UCSD-AML1 (cell line): ENCODE measurements at regions not wholly inside any gene's neighbourhood (a gene's known extent, or its start where the extent isn't known, plus 50 kb on each side); places are given as distances from the start of the nearest gene placed in this dataset.
"Not testable (repeated sequence)": the region's sequence is repeated elsewhere in the genome, so short reads cannot be mapped to it uniquely, and the experiment has no call there.

Experiments
- DNase-seq: peaks from one replicate; lab custom pipeline; 2025; ENCODE audit not compliant: unreplicated experiment; lab: John Stamatoyannopoulos, UW

DNA sequence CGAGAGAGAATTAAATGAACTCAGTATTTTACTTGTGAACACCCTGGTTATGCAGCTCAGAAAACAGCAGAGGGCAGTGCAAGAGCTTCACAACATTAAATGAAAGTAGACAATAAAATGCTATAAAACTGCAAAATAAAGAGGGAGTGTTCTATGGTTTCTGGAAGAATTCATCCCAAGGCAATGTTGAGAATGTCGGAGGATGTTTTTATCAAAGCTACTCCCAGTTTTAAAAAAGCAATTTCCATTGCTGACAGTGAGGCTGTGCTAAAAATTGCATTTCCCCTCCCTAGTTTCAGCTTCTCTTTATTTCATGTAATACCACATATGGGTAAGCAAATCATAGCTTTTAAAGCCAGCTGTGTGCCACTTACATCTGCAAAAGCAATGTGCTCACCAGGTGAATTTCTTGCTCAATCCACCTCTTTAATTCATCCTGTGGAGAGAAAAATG is 296.8 kb downstream of the RAB38 start:
- no peak for DNase-seq

DNA sequence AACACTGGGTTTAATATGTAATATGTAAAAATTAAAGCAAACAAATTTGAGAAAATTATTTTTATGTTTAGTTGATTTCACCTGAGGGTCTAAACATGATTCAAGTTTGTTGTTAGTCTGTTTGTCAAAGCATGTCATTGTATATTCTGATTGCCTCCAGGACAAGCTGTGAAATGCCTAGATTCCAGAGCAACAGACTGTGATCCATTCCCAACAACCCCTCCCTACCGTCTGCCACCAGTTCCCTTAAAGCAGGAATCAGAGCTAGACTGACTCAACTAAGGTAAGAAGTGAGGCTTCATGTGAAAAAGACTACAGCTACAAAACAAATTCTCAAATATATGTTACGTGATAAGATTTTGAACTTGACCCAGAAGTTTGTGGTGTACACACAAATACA is 304.2 kb downstream of the RAB38 start:
- DNase-seq = no peak

DNA sequence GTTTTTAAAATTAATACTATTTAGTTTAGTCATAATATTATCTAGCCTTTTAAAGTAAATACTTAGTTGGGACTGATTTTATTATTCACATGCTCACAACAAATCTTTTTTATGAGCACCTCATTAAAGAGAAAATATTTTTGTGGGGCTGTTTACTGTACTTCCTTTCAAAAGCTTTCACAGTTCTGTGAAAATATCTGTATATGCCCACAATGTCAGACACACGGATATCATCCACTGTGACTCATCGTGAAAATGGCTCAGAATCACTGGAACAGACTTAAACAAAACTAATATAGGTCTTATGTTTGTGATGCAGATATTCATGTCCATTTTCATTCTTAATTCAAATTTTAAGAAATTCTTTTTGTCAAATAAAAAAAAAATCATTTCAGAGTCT is 305.2 kb downstream of the RAB38 start:
- DNase-seq = no peak

DNA sequence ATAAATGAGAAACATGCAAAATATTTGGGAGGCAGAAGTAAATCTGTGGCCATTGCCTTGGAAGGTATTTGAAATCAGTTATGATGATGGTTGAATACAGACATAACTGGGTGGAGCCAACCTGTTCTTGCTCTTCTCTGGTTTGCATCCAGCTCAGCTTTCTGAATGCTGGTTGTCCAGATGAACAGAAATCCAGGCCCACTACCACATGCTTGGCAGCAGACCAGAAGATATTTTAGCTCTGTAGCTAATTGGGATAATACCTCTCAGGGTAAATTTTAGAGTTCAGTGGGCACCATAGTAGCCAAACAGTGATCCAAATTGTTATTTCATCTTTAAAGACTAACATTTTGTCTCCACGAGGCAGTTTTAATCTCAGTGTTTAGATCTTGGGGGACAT is 308.3 kb downstream of the RAB38 start:
- DNase-seq = no peak

DNA sequence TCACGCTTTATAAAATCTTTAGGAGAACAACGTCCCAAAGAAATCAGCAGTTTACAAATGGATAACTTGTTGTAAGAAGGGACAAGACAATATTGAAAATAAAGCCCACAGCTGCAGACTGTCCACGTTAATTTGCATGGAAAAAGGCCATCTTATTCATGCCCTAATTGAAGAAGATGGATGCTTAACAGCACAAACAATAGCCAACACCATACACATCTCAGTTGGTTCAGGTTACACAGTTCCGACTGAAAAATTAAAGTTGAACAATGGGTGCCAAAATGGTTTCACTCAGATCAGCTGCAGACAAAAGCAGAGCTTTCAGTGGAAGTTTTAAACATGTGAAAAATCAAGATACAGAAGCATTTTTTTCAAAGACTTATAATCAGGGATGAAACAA is 314.2 kb downstream of the RAB38 start:
- no peak for DNase-seq

DNA sequence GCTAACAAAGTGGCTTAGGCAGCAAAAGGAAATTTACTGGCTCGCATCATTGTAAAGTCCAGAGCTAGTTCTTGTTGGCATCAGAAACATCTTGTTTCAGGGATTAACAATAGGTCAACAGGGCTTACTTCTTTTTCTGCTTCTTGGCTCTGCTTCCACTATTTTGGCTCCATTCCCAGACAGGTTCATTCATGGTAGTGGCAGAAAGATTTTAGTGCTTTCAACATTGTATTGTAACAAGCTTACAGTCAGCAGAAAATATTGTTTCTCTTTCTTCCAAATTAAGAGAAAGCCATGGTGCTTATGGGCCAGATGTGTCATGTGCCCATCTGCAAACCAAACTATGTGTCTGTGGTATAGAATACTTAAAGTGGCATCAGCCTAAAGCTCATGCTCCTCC is 315.6 kb downstream of the RAB38 start:
- no peak for DNase-seq

DNA sequence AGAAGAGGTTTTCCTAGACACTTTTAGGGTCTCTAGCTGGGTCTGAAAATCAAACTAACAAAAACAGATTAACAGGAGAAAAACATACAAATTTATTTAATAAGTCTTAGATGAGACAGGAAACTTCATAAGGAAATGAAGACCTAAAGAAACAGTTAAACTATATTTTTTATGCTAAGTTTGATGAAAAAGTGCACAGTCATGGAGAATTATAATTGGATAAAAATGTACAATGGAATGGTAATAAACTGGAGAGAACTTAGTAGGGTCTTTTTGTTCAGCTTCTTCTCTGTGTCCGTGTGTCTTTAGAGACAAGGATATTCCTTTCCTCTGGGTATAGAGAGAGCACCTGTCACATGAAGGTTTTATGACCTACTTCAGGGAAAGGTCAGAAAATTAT is 323.4 kb downstream of the RAB38 start:
- no peak for DNase-seq

DNA sequence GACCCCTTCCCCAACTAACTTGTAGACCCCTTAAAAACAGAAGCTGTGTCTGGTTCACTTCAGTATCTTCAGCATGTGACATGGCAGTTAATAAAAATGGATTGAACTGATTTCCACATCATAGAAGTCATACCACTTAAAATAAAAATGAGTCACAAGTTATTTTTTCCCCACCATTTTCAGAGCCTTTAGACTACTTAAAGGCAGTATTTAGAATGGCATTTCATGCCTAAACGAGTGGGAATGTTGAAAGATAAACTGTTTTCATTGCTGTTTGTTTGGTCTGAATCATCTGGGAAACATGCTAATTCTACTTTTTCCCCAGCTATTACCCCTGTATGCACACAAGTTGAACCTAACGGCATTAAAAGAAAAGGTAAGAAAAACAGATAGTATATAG is 324.0 kb downstream of the RAB38 start:
- DNase-seq = no peak

DNA sequence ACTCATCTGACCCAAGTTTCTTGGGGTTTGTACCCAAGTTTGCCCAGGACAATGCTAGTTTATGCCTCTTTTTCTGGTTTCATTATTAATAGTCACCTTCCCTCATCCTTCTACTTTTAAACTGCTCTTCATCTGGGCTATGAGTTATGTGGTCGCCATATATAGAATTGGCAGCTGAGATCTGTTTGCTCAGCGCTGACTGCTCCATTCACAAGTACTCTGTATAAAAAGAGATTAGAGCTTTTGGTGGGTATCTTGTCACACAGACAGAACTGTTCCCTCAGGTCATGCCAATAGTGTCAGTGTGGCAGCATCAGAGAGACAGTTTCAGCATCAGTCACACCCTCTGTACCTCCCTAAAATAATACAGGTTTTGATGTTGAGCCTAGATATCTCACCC is 326.0 kb downstream of the RAB38 start:
- no peak for DNase-seq

DNA sequence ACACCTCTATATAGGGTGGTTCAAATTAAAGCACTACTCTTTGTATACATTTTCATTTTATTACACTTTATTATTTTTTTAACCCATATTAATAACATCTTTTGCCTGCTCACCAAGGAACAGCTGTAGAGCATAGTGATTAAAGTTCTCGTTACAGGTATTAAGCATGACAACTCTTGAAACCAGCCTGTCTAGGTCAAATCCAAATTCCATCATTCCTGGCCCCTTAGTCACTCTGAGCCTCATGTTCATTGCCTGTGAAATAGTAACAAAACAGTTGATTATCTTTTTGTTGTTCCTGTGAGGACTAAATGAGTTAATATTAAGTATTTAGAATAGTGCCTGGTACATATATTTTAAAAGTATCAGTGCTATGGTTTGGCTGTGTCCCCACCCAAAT is 334.5 kb downstream of the RAB38 start:
- no peak for DNase-seq

DNA sequence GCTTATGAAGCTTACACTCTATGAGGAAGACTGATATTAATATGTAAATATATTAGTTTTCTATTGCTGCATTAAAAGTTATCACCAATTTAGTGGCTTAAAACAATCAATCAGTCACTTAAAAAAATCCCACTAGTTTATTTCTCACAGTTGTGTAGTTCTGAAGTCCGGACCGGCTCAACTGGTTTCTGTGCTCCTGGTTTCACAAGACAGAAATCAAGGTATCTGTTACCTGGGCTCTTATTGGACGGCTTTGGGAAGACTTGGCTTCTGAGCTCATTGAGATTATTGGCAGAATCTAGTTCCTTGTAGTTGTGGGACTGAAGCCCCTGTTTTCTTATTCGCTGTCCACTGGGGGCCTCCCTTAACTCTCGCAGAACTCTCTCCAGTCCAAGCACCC is 343.0 kb downstream of the RAB38 start:
- DNase-seq = no peak

DNA sequence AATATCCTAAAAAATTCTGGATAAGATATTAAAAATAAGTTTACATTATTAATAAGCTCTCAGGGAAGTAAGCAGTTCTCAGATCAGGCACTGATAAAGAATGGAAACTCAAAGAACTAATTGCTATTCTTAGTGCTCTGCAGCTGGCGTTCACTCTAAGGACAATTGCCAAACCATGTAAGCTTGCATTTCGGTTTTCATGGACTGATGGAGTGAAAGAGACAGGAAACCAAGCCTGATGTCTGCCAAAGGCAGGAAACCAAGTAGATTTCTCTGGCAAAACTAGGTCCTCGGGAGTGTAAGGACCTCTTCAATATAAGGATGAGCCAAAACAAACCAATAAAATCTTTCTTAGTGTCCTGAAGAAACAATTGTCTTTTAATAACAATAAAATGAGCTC is 355.2 kb downstream of the RAB38 start:
- no peak for DNase-seq

DNA sequence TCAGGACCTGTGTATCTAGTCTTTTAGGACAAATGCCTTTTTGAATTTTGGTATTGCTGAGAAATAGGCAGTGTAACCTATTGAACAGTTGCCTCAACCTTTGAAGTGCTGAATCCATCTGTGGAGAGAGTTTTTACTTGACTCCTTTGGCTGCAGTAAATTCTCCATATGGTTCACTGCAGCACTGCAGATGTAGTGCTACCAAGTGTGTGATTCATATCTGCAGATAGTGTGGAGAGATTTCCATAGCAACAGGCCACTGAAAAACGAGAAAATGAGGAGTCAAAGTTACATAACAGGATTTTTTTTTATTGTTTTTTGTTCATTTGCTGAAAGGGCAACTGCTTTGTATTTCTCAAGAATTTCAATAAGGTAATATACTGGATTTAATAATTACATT is 356.1 kb downstream of the RAB38 start:
- no peak for DNase-seq

DNA sequence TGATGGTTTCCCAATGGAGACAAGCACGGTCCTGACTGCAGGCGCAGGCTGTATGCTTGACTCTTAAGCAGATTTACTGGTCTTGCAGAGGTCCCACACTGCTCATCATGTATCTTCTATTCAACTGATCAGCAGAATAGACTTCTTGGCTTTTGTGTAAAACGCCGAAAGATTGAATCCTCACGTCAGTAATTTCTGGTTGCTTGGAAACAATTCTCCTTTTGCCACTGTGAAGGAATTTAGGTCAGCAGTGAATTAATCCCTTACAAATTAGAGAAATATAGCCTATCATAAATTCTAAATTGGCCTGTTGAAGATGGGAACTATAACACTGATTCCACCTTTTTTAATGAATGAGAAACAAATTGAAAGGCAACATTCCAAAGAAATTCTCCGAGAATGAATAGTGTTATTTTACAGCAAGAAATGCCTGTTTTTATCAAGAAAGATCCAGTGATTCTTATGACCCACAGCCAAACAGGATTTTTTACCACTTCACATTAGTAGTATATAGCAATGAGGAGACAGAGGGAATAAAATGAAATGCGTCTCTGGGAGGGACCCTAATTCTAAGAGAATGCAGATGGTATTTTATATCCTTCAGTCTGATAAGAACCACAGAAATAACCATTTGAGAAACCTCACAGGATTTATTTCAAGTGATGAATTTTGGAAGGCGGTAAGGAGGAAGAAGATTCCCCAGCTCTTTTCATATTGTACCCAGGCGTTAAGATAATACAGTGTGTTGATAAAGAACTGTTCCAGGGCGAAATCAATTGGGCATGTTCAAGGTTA is 362.5 kb downstream of the RAB38 start:
- no peak for DNase-seq

DNA sequence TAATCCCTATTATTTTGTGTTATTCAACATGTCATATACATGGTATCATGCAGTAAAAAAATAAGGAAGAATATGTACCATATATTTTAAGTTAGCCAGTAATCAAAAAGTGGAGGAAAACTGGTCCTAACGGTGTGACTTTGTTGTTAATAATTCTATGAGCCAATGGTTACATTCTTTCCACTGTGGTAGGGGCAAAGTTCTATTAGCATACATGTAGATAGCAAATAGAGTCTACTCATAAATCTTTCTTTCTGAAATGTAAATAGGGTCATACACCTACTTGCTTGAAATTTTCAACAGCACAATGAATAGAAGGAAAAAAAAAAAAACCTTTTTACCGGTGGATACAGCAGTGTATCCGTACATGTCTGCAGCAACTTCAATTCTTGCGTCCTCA is 364.8 kb downstream of the RAB38 start:
- DNase-seq = no peak

DNA sequence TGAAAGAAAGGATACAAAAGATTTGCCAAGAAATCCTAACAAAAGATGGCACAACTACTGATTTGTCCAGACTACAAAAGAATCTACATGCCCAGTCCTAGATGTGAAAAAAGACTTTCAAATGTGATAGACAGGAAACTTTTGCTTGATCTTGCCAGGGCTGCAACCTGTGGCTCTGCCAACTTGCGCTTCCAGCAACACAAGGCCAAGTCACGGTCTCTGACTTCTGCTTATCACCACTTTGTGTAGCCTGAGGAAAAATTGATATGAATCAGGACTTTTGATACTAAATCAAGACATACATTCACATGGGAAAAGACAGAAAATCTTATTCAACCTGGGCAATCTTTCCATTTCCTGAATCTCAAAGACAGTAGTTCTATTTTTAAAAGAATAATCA is 366.0 kb downstream of the RAB38 start:
- no peak for DNase-seq

DNA sequence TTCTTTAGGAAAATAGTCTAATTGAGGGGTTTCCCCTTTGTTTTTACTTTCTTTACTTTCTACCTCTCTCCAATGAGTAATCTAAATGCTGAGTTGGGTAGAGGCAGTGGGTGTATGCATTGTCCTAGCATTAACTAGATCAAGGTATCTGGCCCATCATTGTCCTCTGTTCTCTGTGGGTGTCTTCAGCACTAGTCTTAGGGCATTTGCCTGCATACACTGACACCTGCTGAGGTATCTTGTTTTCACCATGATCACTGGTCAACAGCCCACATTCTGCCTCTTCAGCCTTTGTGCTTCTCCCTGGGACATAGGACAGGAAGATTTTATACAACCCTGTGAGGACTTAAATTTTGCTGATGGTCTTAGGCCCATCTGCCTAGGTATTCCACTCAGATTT is 371.1 kb downstream of the RAB38 start:
- no peak for DNase-seq

DNA sequence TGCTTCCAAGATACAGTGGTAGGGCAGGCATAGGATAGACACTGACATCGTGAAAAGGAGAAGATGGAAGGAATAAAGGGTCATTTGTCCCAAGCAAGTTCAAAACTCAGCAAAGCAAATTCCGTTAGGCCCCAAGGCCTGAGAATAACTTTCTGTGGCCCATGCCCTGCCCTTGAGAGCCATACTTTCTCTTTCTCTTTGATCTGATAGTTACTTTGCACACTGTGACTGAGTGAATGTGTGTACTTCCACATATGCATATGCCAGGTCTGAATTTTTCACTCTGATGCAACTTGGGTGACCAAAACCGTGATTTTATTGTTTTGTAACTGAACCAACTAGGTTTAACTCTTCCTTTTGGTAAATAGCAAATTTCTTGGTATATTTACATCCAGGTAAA is 371.5 kb downstream of the RAB38 start:
- no peak for DNase-seq

DNA sequence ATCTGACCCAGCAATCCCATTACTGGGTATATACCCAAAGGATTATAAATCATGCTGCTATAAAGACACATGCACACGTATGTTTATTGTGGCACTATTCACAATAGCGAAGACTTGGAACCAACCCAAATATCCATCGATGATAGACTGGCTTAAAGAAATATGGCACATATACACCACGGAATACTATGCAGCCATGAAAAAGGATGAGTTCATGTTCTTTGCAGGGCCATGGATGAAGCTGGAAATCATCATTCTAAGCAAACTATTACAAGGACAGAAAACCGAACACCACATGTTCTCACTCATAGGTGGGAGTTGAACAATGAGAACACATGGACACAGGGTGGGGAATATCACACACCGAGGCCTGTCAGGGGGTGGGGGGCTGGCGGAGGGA is 390.4 kb downstream of the RAB38 start:
- DNase-seq = not testable (repeated sequence)

DNA sequence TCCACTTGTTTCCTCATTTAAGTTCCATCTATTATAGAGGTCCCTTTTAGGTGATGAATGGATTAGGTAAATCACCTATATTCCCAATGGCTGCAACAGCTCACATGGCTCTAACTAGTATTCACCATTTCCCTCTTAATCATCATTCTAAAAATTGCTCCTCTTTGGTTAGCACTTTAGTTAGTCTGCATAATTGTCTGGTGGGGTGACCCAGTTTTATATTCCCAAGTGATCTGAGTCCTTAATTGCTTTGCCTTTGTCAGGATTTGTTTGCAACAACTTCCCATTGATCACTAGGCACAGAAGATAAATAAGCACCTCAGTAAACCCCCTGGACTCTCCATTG is 395.2 kb downstream of the RAB38 start:
- no peak for DNase-seq

DNA sequence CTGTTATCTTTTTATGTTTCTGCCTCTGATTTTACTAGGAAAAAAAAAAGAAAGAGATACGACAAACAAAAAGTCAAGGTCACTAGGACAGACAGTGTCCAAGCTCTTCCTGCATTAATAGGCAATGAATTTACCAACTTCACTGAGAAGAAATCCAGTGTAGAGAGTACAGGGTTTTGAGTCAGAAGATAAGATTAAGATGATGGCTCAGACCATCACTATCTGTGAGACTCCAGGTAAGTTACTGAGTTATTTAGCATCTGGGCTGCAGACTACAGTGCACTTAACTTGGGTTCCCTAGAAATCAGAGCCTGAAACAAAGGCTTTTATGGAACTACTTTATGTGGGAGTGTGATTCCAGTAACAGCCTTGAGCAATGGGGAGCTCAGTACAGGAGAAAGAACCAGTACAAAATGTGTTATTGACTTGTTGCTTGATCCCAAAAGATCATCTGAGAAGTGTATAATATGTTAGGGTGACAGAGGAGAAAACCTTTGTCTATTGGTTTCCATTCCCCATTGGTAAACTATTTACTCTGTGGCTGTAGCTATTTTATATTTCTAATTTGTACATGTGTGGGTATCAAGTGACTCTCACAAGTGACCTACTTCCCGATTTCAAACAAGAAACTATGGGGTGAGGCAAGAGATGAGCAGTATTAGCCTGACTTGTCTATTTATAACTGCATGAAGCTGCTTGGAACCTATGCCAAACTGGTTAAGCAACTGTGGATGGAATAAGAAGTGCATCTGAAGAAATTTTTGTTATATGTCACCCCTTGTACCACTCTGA is 395.8 kb downstream of the RAB38 start:
- no peak for DNase-seq

DNA sequence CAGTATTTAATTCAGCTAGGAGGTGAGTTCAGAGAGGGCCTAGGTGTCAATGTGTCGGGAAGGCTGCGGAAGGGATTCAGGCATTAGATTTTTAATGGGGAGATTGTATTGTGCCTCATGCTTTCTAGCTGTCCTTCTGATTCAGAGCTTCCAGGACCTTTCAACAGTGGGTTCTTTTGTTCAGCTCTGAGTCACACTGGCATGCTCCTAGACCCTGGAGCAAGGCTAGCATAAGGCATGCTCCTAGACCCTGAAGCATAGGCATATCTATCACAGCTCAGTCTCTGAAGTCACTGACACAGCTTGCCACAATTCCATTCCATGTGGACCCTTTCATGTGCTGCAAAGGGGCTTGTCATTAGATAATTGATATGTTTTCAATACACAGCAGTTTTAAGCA is 396.9 kb downstream of the RAB38 start:
- no peak for DNase-seq

DNA sequence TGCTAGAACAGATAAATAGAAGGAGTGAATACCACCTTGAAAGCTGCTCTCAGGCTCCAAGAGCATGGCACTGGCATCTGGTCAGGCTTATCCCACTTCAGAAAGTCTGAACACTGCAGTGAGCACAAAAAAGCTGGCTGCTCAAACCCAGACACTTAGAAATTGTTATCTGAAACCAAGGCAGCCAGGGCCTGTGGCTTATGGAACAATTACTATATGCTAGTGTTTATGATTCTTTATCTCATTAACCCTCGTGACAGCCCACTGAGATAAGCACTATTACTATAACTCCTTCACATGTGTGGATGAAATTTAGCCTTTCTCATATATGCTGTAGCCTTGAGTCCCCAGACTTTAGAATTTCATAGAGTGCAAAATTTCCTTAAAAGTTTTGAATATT is 400.2 kb downstream of the RAB38 start:
- DNase-seq = no peak
